Fibroblast of gingiva (primary cell): ENCODE measurements at regions not wholly inside any gene's neighbourhood (a gene's known extent, or its start where the extent isn't known, plus 50 kb on each side); places are given as distances from the start of the nearest gene placed in this dataset.
"Not testable (repeated sequence)": the region's sequence is repeated elsewhere in the genome, so short reads cannot be mapped to it uniquely, and the experiment has no call there.

ENCODE experiments used
- DNase-seq: peaks from one replicate; pipeline ENCODE4 v3.0.0-alpha.2; 2011; ENCODE audit warnings: low read depth

DNA sequence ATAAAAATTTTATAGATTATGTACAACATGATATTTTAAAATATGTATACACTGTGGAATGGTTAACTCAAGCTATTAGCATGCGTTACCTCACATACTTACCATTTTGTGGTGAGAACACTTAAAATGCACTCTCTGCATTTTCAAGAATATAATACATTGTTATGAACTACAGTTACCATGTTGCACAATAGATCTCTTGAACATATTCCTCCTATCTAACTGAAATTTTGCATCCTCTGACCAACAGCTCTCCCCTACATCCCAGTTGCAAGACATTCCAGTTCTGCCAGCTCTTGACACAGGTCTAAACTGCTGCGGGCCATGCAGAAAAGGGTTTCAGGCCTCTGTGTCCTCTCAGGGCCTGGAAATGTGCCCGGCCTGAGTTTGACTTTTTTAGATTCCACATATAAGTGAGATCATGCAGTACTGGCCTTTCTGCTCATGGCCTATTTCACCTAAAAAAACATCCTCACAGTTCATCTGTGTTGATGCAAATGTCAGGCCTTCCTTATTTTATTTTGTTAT, 113.7 kb downstream of the CDCA7 start:
- no peak for DNase-seq

DNA sequence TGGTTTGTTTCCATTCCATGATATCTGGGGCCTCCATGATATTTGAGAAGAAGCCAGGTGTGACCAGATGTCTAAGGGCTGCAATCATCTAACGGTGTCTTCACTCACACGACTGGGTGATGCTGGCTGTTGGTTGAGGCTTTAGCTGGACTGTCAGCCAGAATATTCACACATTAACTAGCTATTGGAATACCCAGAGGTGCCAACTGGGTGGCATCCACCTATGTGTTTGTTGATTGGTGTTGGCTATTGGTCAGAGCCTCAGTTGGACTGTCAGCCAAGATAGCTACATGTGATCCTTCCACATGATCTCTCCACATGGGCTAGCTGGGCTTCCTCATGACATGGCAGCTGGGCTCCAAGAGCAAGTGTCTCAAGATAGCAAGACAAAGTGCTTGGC, 117.4 kb downstream of the CDCA7 start:
- no peak for DNase-seq

DNA sequence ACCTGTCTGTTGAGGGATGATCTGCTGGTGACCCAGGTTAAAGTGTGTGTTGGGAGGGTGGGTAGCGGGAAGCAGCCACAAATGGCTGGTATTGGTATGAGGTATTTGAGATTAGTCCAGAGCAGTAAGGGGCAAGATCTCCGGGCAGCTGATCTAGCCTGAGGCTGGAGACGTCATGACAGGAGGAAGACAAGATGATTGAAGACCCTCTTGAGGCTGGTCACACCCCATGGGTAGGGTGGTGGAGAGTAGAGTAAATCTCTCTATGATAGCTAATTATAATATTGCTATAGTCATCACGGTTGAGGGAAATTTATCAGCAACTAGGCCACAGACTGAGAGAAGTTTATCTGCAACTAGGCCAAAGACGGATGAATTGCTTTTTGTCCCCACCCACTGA, 128.5 kb downstream of the CDCA7 start:
- no peak for DNase-seq

DNA sequence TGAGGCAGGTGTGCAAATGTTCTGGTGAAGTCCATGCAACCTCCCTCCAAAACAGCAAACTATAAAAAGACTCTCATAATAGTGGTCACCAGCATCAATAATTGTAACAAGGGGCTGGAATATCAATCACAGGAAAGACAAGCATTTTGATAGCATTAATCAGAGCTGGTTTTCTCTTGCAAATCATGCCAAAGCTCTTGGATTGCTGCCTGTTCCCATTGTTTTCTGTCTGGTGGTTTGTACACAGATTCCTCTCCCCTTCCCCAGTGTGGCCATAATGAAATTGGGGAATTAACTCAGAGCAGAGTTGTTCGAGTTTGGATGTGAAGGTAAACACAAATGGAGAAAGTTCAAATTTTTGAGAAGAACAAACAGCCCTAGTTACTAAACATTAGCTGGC, 134.2 kb downstream of the CDCA7 start:
- no peak for DNase-seq

DNA sequence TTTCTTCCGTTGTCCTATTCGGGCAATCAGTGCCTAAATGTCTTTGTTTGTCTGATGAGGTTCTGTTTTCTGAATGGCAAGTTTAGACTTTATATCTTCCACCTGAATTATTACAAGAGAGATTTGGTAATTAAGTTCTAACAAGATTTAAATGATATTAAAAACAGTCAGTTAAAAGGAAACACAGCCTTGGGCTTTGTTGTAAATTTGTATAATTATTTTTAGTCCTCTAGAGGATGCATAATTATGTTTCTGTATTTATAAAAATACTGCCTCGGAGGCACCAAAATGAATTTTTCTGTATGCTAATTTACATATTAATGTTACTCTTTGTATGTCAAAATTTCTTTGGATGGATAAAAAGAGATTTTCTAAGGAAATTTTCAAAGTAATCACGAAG, 136.7 kb downstream of the CDCA7 start:
- DNase-seq: no peak

DNA sequence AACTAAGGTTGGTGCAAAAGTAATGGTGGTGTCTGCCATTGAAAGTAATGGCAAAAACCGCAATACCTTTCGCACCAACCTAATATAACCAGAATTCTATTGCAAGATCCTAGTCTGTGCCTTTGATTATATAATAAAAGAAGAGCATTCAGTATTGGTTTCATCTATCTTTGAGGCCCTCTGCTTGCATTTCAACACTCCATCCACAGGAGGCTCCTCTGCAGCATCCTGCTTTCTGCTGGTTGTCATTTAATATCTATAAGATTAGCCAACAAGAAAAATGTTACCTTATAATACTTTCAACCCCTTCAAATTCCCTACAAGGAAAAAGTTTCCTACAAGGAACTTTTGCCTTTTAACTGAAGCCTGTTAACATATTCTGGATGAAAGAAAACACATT, 139.2 kb downstream of the CDCA7 start:
- DNase-seq: peak; percentile 2

DNA sequence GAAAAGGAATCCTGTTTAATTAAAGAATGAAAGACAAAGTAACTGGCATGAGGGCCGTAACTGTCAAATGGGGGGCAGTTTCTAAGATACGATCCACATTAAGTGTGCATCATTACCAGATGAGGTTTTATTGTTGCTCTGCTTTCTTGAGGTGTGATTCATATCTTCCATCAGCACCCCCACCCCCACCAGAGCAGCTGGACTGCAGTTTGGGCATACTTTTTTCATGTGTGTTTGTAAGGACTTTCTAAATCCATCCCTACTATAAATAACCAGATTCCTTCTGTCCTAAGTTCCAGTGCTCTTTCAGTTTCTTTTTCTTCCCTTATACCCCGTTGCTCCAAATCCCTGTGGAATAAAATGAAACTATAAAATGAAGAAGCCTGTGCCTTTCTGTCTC, 142.1 kb downstream of the CDCA7 start:
- DNase-seq: peak; percentile 31

DNA sequence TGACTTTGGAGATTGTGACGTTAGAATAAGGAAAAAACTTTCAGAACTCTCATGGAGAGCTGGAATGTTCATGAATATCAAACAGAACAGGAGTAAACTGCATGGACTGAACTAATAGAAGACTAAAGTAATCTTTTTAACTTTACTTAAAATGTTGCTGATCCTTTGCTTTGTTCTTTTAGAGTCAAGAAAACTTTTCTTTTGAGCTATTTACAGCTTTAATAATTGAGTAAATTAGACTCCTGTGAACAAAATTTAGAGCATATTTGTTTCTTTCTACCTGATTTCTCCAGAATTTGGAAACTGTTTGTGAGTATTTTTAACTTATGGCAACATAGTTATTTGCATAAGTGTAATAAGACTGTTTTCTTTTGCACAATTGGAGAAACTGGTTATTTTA, 146.3 kb downstream of the CDCA7 start:
- DNase-seq: no peak

DNA sequence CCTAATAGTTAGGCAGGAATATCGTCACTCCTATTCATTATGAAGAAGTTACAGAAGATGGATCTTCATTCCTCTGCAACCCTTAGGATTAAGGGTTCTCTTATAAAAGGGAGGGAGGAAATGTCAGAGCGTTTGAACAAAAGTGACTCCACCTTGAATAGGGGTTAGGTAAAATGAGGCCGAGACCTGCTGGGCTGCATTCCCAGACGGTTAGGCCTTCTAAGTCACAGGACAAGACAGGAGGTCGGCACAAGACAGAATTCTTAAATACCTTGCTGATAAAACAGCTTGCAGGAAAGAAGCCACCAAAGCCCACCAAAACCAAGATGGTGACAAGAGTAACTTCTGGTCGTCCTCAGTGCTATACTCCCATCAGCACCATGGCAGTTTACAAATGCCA, 147.6 kb downstream of the CDCA7 start:
- no peak for DNase-seq

DNA sequence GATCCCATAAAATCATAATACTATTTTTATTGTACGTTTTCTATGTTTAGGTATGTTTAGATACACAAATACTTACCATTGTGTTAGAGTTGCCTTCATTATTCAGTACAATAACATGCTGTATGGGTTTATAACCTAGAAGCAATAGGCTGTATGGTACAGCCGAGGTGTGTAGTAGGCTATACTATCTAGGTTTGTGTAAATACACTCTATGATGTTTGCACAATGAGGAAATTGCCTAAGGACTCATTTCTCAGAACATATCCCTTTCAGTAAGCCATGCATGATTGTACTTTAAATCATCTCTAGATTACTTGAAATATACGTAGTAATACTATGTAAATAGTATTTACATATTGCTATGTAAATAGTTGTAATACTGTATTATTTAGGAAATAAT, 156.7 kb downstream of the CDCA7 start:
- no peak for DNase-seq

DNA sequence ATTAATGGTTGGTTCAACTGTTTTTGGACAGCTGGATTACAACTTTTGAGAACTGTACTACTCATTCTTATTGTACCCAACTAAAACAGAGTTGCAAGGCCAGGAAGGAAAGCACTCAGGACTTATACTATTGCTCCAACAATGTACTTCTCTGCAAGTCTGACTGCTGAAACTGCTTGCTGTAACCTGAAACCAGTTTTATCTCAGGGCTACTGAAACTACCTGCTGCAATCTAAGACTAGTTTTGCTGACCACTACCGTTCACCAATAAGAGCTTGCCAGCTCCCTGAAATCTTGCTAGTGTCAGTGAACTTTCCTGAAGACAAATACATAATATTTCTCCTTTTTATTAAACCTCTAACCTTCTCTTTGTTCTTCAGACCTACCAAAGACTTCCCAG, 157.3 kb downstream of the CDCA7 start:
- no peak for DNase-seq

DNA sequence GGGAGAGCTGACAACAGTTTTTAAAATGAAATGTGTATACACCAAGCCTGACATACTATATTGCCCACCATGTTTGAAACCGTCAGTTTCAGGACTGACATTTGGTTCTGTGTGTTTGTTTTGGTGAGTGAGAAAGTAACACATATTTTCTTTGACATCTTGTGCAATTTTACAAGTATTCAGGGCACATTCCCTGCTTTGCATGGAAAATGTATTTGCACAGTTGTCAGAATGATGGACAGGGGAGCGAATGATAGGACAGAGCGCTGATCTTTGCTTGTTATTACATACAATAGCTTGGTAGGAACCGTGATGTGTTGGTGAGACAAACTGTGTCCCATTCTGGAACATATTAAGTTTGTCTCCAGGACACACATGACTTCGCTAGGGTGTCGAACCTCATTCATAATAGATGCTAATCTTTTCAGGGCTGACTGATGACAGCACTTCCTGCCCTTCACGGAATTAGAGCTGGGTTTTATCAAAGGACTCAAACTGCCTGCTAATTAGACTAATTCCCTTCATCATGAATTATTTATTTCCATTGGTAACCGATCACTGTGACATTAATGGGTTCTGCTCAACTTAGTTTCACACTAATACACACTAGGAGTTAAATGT, 158.5 kb downstream of the CDCA7 start:
- DNase-seq: no peak

DNA sequence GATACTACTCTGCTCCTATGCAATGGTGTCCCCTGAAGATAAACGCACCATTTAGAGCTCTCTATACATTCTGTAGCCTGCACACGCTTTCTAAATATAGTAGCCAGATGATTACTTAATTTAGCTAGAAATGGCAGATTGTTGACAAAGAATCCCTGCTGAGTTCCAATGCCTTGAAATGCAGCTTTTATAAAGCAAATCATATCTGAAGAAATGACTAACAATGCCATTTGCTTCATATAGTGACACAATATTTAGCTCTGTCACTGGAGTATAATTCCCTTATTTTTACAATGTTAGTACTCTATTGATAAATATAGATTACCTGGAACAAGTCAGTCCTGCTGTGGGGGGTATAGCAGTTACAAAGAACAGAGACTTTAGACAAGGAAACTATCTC, 166.2 kb downstream of the CDCA7 start:
- no peak for DNase-seq

DNA sequence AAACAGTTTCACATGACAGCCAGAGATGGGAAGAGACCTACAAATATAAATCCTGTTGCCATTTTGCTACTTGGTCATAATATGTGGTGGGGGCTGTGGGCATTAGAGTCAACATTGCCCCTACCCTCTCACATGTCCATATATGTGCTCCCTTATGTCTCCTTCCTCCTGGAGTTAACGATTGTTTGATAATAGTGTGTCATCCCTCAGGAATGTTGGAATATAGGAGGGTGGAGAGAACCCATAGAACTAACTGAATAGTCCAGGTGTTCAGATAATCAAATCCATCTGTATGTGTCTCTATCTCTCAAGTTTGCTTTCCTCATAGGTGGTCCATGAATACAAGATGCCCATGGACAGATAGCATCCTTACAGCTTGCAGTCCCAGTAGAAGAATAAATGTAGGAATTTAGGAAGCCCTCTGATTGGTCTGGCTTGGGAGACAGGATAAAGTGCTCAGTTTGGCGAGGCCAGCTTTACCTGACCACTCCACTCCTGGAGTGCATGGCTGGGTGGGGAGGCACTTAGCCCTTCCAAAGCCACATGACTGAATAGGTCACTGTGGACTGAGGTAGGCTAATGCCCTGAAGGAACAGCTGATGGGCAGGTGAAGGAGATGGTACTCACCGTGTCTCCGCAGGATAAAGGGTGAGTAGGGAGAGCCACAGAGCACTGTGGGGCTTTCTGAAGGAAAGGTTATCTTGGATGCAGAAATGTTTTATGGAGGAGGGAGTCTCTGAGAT, 166.9 kb downstream of the CDCA7 start:
- DNase-seq: no peak

DNA sequence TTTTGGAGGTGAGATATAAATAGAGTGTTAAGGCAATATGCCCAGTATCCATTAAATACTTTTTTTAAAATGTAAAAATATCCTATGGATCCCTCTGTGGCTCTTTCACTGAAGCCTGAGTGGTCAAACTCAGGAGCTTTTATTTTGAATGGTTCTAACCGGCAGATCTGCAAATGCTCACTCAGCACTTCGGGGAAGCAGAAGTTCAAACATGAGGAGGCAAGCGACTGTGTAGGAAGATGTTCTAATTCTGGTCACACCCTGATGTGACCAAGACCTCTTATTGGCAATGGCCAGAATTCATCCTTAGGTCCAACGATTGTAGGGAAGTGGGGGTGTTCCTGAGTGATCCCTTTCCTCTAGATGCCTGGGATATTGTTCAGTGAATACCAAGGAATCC, 168.8 kb downstream of the CDCA7 start:
- no peak for DNase-seq

DNA sequence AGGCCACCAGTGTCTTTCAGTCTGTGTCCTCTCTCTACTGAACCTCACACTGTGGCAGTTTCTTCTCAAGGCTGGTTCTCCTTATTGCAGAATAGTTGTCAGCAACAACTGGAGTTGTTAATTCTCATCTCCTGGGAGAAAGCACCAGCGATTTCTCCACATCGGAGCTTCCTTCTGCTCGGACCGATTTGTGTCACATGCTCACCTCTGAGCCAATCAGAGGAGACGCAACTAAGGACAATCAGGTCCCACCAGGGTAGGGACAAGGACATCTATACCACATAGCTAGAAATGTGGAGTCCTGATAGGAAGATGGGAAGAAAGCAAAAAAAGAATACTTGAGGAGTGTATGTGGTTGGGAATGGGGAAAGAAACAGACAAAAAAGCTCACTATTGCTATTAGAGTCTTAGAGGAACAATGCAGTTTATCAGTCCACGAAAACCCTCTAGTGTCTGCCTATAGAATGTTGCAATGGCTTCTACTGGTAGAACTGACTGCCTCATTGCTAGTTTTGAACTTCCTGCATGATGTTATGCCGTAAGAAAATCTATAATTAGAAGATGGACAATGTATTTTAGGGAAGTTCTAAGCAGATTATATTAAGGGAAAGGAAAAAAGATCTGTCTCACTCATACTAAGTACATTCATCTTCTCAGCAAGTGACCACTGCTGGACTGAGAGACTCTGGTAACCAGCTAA, 169.7 kb downstream of the CDCA7 start:
- no peak for DNase-seq

DNA sequence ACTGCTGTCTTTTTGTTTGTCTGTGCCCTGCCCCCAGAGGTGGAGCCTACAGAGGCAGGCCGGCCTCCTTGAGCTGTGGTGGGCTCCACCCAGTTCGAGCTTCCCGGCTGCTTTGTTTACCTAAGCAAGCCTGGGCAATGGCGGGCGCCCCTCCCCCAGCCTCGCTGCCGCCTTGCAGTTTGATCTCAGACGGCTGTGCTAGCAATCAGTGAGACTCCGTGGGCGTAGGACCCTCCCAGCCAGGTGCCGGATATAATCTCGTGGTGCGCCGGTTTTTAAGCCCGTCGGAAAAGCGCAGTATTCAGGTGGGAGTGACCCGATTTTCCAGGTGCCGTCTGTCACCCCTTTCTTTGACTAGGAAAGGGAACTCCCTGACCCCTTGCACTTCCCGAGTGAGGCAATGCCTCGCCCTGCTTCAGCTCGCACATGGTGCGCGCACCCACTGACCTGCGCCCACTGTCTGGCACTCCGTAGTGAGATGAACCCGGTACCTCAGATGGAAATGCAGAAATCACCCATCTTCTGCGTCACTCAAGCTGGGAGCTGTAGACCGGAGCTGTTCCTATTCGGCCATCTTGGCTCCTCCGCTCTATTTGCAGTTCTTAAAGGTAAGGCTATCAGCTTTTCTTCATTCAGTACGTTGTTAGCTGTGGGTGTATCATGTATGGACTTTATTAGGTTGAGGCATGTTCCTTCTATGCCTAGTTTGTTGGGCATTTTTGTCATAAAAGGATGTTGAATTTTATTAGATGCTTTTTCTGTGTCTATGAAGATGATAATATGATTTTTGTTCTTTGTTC, 178.3 kb downstream of the CDCA7 start:
- DNase-seq: not testable (repeated sequence)

DNA sequence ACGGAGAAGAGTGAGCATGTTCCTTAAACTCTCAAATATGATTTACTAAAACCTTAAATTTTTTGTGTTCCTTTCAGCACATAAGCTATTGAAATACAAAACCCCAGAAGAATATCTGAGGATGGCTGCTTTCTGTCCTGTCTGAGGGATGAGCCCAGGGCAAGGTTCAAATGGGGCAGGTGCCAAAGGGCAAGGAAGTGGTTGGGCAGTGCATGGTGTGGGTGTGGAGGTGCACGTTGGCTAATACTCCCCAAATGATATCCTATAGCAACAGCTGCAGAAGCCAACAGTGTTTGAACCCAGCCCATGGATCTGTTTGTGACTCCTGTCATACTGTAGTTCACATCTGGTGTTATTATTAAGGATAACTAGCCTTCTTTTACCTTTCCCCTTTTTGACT, 183.0 kb downstream of the CDCA7 start:
- no peak for DNase-seq

DNA sequence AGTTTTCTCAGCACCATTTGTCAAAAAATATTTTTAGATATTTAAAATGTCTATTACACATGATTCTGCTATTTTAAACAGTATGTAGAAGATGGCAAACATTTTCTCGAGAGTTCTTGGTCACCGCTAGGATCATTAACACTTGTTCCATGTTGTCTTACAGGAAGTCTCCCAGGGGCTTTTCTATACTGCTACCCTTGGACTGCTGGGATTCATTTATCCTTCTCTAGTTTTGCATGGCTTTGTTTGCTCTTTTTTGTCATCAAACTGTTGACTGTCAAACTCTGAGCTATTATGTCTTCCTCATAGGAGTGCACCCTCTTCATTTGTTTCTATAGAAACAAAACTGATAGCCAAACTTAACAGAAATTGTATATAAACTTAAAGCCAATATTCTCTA, 184.9 kb downstream of the CDCA7 start:
- no peak for DNase-seq

DNA sequence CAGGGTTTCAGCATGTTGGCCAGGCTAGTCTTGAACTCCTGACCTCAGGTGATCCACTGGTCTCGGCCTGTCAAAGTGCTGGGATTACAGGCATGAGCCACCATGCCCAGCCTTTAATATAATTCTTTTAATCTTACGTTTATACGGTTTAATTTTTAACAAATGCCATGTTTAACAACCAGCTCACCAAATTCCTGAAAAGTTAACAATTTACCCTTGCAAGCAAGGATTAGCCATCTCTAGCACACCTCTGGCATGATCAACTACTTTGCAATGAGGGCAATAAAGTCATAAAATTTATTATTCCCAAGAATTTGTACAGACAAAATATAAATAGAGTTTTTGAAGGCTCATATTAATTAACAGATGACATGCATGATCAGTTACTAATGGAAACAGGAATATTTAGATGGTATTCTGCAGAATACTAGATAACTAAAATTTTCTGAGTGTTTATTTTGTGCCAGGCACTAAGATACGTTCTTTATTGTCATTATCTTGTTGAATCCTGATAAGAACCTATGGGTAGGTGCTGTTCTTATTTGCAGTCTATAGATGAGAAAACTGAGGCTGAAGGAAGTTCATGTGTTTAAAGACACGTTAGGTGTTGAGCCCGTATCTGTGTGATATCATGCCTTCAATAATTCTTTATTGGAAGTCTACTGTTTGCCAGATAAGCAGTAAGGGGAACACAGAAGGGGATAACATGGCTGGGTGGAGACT, 190.1 kb downstream of the CDCA7 start:
- DNase-seq: no peak

DNA sequence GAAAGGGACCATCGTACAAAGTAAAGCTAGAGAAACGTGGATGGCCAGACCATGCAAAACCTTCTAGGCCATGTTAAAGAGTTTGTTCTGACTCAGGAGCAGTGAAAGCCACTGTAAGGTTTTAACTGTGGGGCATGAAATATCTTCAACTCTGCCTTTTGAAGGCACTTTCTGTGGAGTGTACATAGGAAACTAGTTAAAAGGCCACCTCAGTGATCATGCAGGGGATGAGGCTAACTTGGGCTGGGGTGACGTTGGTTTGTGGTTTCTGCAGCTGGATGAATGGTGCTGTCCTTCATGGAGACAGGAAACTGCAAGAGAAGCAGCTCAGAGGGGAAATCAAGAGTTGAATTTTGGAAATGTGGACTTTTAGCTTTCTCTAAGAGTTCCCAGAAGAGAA, 190.7 kb downstream of the CDCA7 start:
- no peak for DNase-seq

DNA sequence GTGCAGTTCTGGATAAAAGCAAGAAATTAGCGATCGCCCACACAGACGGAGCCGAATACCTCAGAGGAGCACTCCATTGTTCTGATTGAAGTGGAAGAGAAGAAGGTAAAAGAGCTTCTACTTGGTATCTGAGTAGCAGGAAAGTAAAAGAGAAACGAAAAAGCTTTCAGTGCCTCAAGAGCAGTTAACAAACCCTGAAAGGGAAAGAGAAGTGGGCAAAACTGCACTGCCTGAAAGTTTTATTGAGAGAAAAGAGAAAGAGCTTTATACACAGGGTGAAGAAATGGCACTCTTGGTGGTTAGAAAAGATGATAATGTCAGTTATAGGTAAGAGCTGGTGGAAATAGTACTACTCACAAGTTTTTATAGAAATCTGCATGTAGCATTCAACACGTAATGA, 192.8 kb downstream of the CDCA7 start:
- no peak for DNase-seq
